K562 (cell line): ENCODE measurements at regions not wholly inside any gene's neighbourhood (a gene's known extent, or its start where the extent isn't known, plus 50 kb on each side); places are given as distances from the start of the nearest gene placed in this dataset.

Source experiments
- BHLHE40 ChIP-seq: IDR thresholded peaks from 2 replicates; pipeline ENCODE4 v1.6.1; 2011; ENCODE audit warnings: low read length, improper control_type of control experiment
- KDM4B ChIP-seq, 2 experiments: fragments of 450-650 bp in 1 of 2; sonication (generic) in 1 of 2; IDR thresholded peaks; 2 replicates each; pipeline ENCODE4 v1.6.1; 2016 to 2017; ENCODE audit warnings: borderline replicate concordance in 2 of 2, antibody characterized with exemption in 1 of 2, low read depth in 1 of 2, mild to moderate bottlenecking in 1 of 2
- PCBP1 ChIP-seq: fragments of 200-400 bp; formaldehyde crosslinking; IDR thresholded peaks from 2 replicates; pipeline ENCODE4 v1.6.1; 2018; ENCODE audit warnings: mild to moderate bottlenecking, low read depth, low read length; ENCODE audit not compliant: poor library complexity, severe bottlenecking
- PML ChIP-seq: IDR thresholded peaks from 2 replicates; pipeline ENCODE4 v1.6.1; 2012; ENCODE audit warnings: low read length, inconsistent platforms
- RBFOX2 ChIP-seq: fragments of 200-400 bp; formaldehyde crosslinking; IDR thresholded peaks from 2 replicates; pipeline ENCODE4 v1.6.1; 2017; ENCODE audit warnings: low read depth, mild to moderate bottlenecking, low read length, moderate library complexity
- REST ChIP-seq, 2 experiments: fragments of 450-650 bp; formaldehyde crosslinking in 1 of 2; IDR thresholded peaks; 2 replicates each; pipeline versions ENCODE4 v1.4.0 to v1.6.1; 2014 to 2020; ENCODE audit warnings: mild to moderate bottlenecking in 2 of 2, borderline replicate concordance in 1 of 2, low read depth in 1 of 2
- ZNF584 ChIP-seq: fragments of 200-800 bp; sonication (Bioruptor generic); IDR thresholded peaks from 2 replicates; pipeline ENCODE4 v1.6.1; 2016; ENCODE audit warnings: low read depth, mild to moderate bottlenecking, missing genetic modification characterization, missing compliant biosample characterization
- ZZZ3 ChIP-seq: fragments of 450-650 bp; IDR thresholded peaks from 2 replicates; pipeline ENCODE4 v1.6.1; 2016; ENCODE audit warnings: antibody characterized with exemption, mild to moderate bottlenecking, moderate library complexity

GRCh38 chr3:190983875-190984274 is 121.4 kb upstream of the GMNC start (continued):
- TF ChIP-seq REST (IDR thresholded peaks at IDR 0.05; ENCODE audit: borderline replicate concordance), result no peak
- TF ChIP-seq REST (CRISPR knock-in tag; IDR thresholded peaks at IDR 0.05; ENCODE audit: low read depth), result no peak
- TF ChIP-seq BHLHE40, result no peak
- no peak for TF ChIP-seq KDM4B (IDR thresholded peaks at IDR 0.05; ENCODE audit: borderline replicate concordance in 2 of 2, low read depth in 1 of 2)
- no peak for TF ChIP-seq PCBP1
- TF ChIP-seq ZNF584, result no peak
- TF ChIP-seq RBFOX2, result no peak
- no peak for TF ChIP-seq PML
- no peak for TF ChIP-seq ZZZ3
- TF ChIP-seq, all 486 proteins: peak for 0
